Activated T-cell treated with anti-CD3 and anti-CD28 coated beads for 1 hour (primary cell): ENCODE measurements at regions not wholly inside any gene's neighbourhood (a gene's known extent, or its start where the extent isn't known, plus 50 kb on each side); places are given as distances from the start of the nearest gene placed in this dataset.

ENCODE experiments used
- DNase-seq: peaks from one replicate; pipeline ENCODE4 v3.0.0-alpha.2; 2020; ENCODE audit warnings: low read depth

DNA sequence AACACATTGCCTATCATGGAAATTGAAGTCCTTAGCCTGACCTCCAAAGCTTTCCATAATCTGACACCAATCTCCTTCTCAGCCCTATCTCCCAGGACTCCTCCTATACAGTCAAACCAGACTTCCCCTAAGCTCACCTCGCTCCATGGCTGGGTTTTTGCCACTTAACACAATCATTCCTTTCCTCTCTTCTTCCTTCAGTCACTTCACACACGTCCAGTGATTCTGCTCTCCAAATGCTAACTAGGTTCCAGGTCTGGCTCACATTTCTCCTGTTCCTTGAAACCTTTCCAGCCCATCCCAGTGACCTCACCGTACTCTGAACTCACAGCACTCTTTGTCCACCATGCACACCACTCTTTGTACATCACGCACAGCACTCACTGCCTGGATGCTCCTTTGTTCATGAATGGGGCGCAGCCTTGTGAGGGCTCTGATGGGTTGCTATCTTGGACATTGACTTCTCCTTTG is 98.4 kb downstream of the GLUL start:
- no peak for DNase-seq

DNA sequence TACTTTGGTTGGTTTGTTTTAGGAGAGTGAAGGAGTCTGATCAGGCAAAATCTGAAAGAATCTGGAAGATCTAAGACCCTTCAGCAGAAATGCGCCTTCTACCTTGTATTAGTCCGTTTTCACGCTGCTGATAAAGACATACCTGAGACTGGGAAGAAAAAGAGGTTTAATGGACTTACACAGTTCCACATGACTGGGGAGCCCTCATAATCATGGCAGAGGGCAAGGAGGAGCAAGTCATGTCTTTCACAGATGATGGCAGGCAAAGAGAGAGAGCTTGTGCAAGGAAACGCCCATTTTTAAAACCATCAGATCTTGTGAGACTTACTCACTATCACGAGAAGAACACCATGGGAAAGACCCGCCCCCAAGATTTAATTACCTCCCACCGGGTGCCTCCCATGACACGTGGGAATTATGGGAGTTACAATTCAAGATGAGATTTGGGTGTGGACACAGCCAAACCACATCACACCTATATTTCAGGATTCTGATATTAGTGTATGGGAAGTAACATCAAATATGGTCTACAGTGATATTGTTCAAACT is 99.3 kb downstream of the GLUL start:
- no peak for DNase-seq

DNA sequence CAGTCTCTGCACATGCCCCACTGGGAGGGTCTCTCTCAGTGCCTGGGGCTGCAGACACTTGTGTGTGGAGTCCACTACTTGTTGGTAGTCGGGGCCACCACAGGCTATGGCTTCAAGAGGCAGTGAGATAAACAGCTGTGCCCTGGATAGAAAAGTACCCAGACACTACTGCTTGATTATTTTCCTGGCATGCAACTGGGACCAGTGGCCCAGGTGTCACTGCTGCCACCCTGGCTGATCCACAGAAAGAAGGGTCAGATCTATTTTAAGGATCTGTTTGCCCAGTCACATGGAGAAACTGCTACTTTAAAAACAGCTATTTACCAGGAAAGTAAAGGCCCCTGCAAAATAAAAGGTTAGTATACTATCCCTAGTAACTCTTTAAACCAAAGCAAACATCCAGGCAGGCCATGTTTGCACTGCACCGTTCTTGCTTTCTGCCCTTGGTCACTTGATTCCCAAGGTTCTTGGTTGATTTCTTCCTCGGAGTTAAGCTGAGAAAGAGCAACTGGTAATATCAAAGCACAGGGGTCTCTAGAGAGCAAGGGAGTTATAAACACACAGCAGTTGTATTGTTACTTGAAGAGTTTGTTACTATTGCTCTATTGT is 99.9 kb downstream of the GLUL start:
- no peak for DNase-seq

GRCh38 chr1:182288749-182289604 is 102.6 kb downstream of the GLUL start:
- DNase-seq: no peak

- DNase-seq: no peak
Measured at GRCh38 chr1:182286761-182287160, 104.8 kb downstream of the GLUL start.

GRCh38 chr1:182283746-182284544 is 107.6 kb downstream of the GLUL start:
- DNase-seq: no peak

GRCh38 chr1:182281541-182281940 is 110.0 kb downstream of the GLUL start:
- no peak for DNase-seq

DNA sequence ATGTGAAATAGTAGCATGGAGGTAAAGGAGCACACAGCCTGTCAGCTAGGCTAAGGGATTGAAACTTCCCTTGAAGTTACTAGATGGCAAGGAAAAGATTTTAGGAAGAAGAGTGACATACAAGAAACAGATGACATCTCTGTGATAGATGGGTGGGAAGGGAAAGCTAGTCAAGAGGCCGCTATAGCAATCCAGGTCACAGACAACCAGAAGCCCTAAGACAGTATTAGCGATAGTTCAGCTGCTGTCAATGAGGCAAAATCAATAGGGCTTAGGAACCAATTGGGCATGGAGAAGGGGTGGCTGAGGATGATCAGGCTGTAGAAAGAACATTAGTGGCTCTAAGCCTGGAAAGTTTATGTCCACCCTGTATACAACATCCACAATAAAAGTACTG is 111.1 kb downstream of the GLUL start:
- DNase-seq: no peak

DNA sequence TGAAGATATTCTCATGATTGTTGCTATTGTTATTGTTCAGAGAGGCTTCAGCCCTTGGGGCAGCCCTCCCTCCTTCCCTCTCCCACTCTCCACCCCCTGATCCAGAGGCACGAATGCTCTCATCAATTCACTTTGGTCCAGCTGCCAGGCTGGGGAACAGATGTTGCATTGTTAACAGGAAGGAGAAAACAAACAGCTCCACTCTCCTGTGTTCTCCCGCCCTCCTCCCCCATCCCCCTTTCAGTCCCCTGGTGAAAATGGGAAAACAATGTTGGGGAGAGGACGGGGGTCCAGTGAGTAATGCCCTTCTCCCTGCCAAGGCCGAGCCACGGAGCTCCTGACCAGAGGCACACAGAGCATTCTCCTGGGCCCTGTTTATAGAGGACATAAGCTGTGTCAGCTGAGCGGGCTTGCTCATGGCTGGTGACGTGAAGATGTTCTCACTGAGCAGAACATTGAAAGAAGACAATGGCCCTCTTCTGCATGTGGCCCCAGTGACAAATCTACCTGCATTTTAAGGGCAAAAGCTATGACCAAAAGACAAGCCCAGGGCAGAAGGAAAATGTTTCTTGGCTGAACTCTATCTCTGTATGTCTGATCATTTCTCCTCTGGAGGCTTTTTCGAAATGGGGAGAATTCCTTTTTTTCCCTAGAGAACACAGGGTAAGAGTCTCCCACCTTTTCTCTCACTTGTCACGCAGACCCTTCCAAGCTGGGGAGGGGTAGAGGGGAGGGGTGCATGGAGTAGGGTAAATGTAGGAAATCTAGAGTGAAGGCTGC is 111.7 kb downstream of the GLUL start:
- DNase-seq: no peak

DNA sequence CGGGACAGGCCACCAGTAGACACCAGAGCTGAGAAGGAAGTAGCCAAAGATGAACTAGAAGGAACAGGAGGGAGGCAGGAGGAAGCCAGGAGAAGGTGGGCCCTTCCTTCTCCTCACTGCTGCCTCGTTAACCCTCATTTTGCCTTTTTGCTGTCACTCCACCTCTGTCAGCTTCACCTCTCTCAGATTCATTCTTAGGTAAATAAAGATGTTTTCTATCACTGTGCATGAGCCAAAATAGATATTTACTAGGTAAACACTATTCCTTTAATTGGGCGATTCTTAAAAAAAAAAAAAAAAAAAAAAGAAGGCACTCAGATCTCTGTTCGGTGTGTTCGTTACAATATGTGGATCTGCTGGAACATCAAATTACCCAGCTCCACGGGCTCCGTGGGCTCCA is 112.3 kb downstream of the GLUL start:
- DNase-seq: no peak

GRCh38 chr1:182278144-182279054 is 113.2 kb downstream of the GLUL start:
- DNase-seq: no peak

- no peak for DNase-seq
Measured at GRCh38 chr1:182275271-182275670, 116.3 kb downstream of the GLUL start.

DNA sequence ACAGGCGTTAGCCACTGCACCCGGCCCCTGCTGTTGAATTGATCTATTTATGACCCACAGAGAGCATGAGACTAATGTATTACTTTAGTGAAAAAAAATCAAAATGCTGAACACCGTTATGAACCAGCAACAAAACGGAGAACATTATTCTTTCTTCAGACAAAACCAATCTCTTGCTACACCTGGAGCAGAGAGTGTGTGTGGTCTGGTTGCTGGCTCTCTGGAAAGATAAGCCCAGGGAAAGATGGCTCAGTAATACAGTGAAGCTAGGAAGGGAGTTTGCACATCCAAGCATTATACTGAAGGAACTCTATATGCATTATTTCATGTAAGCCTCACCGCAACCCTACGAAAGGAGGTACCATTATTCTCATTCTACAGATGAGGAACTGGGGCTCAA is 117.0 kb downstream of the GLUL start:
- DNase-seq: no peak

DNA sequence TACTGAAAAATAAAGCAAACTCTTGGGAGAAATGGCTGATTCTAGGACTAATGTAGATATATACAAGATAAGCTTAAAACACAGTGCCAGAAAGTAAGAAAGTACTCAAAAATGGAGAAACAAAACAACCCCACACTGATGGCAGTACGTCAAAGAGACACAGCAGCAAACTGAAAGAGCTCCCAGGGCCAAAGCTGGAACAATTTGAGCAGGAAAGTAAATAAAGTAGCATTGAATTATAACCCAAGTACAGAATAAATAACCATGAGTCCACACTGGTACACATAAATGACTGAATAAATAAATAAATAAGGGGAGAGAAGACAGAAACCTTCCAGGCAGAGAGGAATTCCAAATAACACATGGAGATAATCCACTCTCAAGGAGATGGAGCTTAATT is 120.9 kb downstream of the GLUL start:
- DNase-seq: no peak

DNA sequence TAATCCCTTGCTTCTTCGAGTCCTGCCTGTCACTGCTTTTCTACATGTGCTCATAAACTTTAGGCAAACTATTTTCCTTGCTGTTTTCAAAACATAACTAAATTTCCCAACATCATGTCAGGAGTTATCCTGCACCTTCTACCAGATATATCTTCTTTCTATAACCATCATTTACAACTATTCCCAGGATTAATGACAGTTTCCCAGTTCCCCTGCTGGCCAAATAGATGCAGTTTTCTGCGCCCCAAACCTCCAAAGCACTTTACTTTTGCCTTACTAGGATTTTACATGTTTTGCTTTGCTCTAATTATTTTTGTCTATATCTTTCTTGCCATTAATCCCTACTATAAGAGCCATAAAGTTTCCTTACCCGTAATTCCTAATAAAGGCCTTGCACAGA is 122.5 kb downstream of the GLUL start:
- DNase-seq: no peak

- no peak for DNase-seq
Measured at GRCh38 chr1:182268669-182269068, 122.9 kb downstream of the GLUL start.

GRCh38 chr1:182264185-182264584 is 127.4 kb downstream of the GLUL start:
- no peak for DNase-seq

- DNase-seq: no peak
Measured at GRCh38 chr1:182263706-182264105, 127.9 kb downstream of the GLUL start.

DNA sequence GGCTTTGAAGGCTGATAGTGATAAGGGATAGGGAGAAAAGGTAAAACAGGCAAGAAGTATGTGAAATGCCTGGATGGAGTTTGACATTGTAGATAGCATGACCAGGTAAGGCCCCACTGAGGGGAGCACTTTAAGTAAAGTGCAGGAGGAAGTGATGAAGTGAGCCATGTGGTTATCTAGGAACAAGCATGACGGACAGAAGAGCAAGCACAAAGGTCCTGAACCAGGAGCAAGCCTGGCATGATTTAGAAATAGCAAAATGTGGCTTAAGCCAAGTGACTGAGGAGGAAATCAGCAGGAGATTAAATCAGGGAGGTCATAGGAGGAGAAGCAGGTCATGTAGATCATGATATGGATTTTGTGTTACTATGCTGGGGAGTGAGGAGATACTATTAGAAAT is 129.2 kb downstream of the GLUL start:
- no peak for DNase-seq

DNA sequence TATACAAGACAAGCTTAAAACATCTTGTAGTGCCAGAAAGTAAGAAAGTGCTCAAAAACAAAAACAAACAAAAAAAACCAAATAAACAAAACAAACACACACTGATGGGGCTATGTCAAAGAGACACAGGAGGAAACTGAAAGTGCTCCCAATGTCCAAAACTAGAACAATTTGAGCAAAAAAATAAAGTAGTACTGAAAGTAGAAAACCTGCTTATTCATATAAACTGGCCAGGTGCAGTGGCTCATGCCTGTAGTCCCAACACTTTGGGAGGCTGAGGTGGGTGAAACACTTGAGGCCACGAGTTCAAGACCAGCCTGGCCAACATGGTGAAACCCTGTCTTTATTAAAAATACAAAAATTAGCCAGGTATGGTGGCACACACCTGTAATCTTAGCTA is 129.9 kb downstream of the GLUL start:
- no peak for DNase-seq

DNA sequence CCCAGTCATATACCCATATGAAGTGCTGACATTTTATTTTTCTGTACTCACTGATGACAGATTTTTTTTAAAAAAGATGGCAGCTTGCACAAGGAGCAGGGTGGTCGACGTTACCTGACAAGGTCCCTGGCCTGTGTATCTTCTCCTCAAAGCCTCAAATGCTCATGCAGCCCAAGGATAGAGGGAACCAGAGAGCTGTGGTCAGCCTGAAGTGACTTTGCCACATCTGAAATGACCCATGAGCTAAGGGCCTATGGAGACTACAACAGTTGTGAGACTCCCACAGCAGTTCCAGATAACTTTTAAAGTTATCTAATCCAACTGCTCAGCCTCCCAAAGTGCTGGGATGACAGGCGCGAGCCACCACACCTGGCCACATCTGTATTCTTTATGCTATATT is 131.1 kb downstream of the GLUL start:
- no peak for DNase-seq
